NCI-H187 (cell line): ENCODE measurements at regions not wholly inside any gene's neighbourhood (a gene's known extent, or its start where the extent isn't known, plus 50 kb on each side); places are given as distances from the start of the nearest gene placed in this dataset.
"Not testable (repeated sequence)": the region's sequence is repeated elsewhere in the genome, so short reads cannot be mapped to it uniquely, and the experiment has no call there.

Source experiments
- DNase-seq, 2 experiments: peaks; one replicate each; lab custom pipeline; 2025; lab: John Stamatoyannopoulos, UW

DNA sequence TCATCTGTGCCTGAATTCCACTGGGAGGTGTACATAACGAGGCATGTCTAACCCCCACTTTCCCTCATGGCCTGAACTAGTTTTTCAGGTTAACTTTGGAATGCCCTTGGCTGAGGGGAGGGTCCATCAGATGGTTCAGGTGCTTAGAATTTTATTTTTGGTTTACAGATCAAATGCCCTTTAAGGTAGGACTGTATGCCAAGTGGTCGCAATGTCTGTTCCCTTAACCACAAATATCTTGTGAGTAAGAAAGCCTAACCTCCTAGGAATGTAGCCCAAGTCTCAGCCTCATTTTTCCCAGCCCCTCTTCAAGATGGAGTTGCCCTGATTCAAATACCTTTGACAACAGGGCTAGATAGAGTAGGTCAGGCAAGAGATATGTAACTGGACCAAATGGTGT, 78.4 kb downstream of the RNASET2 start:
- no peak for DNase-seq

DNA sequence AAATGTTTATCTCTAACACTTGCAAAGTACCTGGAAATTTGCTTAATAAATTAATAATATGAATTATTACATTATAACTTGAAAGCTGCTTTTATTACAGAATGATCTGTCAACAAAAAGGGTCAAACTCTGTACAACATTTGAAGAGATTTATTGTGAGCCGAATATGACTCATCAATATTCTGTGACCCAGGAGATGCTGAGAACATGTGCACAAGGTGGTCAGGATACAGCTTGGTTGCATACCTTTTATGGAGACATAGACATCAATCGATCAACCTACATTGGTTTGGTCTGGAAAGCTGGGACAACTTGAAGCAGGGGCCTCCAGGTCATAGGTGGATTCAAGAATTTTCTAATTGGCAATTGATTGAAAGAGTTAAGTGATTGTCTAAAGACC, 79.0 kb downstream of the RNASET2 start:
- no peak for DNase-seq

DNA sequence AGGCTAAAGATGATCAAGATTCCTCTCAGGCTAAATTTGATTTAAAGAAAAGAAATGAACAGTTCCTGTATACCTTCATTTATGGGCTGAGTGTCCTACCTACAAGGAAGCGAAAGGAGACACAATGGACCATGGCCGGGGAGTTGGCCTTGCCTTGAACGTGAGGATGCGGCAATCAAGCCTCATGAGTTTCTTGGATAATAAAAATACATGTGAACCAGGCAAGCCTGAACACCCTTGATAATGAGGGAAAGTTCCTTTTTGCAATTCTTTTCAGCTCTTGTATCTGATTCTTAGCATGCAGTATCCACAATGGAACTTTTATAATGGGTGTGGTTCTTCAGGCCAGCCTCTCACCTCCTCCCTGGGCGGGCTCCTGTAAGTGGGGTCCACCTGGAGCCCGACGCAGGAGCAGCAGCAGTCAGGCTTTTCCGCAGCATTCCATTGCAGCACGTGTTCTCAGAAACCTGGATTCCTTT, 83.8 kb downstream of the RNASET2 start:
- DNase-seq, result no peak

DNA sequence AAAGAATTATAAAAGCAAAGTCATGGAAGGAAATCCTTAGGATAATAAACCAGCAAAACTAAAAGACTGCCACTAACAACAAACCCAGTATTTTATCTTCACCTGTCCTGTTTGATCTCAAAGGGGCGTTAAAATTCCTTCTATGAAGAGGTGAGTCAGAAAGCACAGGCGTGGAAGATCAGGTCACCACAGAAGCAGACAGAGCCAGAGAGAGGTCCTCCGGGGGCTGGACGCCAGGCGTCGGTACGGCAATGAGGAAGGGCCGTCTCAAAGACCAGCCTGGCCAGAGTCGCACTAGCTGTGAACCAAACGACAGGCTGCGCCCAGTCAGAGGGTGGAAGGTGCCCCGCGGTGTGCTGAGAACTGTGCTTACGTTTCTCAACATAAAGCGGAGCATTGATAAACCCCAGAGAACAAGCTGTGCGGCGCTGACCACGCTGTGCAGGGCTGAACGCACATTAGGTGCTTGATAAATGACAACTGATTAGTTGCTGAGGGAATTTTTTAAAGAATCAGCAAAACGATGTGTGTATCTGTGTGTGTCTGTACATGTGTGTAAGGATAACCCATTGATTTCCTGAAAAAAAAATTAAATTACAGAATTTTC, 85.6 kb downstream of the RNASET2 start:
- DNase-seq, result no peak

DNA sequence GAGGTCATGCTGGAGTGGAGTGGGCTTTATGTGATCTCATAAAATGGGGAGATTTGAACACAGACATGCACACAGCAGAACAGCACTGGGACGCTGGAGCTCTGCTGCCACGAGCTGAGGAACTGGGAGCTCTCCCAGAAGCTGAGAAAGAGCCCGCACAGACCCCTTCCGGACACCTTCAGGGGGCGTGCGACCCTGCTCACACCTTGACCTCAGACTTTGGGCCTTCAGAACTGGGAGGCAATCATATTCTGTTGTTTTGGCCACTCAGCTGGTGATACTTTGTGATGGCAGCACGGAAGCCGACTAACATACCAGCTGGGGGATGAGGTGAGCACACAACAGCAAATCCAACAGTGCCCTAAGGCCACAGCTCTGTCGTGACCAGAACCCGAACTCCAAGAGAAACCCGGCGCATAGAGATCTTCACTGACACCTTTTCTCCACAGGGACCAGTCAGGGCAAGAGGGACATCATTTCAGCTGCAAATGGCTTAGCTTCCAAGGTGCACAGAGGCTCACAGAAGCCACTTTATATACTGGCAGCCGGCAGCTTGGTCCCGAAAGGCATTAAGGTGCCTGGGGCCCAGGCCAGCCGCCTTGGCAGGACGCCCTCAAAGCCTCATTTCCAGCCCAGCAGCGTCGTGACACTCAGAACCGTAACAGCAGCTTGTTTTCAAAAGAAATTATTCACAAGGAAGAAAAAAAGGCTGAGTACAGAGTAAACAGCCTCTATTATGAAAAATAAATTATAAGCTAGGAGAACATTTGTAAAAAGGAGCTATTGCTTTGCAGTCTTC, 89.3 kb downstream of the RNASET2 start:
- DNase-seq, result no peak

DNA sequence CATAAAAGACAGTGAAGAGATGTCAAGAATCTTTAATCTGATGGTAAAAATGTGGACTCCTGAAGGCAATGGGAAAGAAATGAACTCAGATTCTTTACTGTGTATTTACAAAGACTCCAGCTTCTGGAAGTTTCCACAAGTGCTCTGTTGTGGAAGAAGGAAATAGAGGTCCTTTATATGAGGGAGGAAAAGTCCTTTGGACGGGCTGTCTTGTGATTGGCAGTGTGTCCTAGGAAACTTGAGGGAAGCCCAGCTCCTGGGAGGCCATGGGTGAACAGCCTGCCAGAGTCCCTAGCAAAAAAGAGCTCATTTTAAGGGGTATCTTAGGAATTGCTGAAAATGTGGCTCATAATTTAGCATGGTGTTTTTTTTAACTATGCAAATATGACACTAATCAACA, 92.0 kb downstream of the RNASET2 start:
- no peak for DNase-seq

DNA sequence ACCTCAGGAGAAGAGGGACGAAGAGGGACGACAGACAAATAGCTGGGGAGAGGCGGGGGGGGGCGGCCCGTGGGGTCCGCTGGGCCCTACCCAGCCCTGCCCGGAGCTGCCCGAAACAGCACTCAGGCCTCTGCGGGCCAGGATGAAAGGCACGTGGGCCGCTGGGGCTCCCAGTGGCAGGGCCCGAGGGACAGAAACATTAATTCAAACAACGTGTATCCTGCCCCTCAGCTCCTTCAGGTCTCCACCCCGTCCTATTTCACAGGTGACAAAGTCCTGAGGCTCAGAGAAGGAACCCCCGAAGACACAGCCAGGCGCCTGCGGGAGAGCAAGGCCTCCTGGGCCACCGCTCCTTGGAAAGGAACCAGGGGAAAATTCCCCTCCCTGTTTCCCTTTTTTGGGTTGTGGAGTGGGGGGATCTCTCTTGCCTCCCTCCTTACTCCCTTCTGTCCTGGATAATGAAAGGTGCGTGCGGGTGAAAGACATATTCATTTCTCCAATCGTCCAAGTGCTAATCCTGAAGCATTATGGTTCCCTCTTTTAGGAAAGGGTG, 93.3 kb downstream of the RNASET2 start:
- no peak for DNase-seq

DNA sequence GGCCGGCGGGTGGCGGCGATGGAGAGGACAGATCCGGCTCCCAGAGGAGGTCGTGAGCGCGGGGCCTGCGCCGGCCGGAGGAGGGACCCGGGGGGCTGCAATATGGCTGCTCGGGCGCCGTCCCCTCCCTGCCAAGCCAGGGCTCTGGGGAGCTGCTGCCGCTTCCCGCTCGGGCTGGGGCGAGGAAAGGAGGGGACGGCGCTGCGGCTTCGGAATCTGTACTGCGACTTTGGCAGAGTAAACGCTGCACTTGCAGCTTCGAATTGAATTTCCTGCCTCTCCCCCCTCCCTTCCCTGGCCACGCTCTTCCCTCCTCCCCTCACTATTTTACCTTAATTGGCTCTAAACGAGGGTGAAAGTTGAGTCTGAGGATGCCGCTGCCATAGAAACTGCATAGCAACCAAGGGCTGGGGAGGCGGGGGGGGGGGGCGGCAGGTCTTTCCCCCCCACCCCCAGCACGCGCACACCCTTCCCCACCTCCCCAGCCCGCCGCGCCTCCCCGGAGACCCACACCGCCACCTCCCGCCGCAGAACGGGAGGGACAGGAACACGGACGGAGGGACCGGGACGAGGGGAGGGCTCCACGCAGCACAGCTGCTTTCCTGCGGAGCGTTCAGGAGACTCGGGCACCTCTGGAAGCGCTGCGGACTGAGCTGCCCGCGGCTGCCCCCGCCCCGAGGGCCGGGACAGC, 93.9 kb downstream of the RNASET2 start:
- no peak for DNase-seq

DNA sequence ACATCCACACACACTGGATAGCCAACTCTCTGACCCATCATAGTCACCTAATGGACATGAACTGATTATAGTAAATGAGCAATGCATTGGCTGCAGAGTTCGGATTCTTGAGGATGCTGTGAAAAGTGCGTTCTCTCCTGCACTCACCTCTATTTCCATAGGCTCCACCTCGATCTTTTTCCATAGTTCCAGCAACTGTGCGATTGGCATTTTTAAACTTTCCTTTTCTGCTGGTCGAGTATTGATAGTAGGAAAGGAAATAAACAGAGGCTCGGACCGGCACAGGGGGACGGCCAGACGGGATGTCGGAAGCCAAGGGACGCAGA, 94.4 kb downstream of the RNASET2 start:
- DNase-seq, result no peak

DNA sequence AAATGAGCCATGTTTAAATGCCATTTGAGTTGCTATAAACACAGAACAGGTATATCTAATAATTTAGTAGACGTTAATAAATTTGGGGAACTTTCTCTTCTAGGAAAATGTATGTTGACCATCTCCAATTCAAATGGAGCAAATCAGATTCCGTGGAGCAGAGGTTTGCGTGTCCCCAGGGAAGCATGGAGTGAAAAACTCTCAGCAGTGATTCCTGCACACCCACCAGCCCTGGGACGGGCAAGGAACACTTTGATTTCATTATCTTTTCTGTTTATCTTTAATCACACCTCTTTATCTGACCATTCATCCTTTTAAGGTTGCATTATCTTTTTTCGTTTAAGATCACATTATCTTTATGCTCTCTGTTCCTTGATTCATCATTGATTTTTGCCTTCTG, 95.0 kb downstream of the RNASET2 start:
- no peak for DNase-seq

DNA sequence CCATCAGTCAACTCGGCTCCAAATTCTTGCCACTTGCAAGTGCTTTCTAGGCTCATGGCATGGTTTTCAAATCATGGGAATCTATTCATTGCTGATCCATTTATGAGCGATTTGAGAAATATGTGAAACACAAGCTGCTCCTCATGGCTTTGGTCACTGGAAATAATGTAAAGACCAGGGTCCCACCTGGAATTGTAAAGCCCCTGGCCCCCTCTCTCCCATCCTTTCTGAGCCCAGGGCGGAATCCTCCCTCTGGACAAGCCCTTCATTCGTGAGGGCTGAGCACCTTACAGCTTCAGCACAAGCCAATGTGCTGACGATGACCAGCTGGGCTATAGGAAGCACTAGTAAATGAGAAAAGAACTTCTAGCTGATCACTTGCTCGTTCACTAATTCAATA, 96.0 kb downstream of the RNASET2 start:
- DNase-seq, result no peak

DNA sequence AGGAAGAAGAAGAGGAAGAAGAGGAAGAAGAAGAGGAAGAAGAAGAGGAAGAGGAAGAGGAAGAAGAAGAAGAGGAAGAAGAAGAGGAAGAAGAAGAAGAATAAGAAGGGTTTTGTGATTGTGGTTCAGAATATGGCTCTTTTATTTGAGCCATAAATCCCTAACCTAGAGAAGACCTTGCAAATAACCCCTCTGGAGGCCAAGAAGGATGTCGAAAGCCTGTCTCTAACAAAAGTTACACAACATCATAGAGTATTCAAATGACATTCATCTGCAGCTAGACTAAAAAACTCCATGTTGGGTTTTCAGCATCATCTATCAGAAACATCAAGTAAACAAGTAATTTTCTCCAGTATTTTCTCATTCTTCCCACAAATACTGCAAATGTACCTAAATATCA, 100.9 kb downstream of the RNASET2 start:
- no peak for DNase-seq

DNA sequence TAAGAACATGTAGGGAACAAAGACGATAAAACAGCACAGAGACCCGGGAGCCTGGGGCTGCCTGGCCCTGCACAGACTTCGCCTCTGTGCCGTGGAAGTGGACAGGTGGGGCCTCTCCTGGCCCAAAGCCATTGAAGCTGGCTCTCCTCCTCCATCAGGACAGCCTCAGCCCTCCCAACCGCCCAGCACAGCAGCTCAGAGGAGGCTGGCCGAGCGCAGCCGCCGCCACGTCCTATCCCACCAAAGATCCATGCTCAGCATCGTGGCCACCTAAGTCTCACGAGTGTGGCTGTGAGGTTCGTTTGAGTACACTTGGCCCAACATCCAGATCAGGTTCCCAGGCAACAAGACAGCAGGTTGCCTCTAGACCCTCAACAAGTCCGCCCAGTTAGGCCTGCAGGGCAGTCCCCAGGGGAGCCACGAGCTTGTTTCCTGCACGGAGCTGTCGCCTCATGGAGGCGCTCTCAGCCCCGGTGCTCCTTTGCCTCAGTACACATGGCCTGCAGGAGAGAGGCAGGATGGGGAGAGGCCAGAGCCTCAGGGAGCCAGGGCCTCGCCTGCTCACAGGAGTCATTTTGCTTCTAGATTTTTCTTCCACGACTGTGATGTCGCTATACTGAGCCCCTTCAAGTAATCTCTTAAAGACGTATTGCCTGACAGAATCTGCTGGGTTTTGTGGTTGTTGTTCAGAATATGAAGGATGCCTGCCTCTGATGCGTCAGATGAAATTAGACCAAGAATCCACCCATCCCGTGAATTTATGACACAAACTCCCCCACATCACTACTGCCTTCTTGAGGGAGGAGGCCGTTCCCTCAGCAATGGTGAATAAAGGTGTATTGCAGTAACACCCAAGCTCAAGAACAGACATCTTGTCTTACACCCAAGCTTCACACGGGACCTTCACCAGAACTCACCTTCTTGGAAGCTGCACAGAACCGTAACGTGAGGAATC, 102.7 kb downstream of the RNASET2 start:
- DNase-seq, result no peak

DNA sequence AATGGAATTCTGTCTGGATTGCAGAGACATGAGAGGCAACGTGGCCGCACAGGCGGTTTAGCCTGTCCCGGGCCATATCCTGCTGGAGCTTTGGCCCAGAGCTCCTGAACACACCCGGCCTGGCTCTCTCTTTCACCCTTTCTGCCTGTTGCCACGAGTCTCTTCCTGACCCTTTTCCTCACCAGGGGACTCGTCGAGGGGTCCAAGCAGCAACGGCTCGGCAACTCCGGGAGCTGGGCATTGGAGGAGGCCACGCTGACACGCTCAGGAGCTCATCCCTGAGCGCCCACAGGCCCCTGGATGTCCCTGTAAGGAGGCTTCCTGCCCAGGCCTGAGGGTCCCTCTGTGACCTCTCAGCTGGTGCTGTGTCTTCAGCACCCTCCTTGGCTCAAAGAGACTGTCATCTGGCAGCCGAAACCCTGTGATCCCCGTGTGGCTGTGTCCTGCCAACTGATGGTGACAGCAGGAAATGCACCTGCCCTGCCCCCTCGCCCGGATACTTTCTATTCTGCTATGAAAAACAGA, 103.8 kb downstream of the RNASET2 start:
- DNase-seq, result no peak

DNA sequence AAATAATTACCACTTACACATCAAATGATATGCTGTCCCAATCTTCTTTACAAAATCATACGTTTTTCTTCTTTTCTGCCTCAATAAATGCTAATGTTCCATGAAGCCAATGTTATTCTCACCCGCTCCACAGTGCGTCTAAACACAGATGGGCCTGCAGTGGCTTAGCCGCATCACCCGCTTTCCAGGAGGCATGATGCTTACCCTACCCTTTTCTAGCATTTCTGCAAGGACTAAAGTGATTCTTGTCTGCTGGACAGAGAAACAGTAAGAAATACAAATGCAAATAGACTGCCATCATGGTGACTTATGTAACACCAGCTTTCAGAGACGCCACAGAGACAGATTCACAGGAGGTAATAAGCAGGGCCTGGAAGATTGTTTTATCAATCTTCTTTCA, 104.4 kb downstream of the RNASET2 start:
- DNase-seq, result no peak

DNA sequence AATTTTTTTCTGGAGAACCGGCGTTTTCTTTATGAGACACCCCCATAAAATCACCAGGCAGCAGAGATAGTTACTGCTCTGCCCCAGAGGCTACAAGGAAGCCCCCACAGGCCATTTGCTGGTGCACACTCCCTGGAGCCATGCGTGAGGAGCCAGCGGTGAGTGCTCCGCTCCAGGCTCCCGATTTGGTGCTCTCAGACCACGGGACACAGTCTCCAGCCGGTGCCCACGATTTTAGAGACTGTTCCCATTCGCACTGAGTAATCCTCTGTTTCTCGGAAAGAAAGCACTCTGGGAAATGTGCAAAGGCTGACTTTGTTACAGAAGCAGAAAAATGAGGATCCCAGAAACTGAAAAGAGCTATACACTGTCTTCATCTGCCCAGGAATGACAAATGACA, 104.9 kb downstream of the RNASET2 start:
- DNase-seq, result no peak

DNA sequence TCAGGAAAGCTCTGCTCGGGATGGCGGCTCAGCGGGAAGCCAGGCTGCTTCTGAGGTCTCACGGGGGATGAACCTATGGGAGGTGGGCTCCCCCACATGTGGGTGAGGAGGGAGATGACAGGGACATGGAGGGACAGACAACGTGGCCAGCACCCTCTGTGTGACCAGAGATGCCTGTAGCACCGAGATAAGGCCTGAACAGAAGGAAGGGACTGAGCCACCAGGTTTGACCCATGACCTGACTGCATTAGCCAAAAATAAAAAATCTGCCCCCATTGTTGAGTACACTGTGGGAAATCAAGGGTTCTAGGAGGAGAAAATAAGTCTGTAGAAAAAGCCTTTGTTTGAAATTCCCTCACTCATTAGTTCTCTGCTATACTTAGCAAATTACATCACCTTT, 105.7 kb downstream of the RNASET2 start:
- DNase-seq, result no peak

DNA sequence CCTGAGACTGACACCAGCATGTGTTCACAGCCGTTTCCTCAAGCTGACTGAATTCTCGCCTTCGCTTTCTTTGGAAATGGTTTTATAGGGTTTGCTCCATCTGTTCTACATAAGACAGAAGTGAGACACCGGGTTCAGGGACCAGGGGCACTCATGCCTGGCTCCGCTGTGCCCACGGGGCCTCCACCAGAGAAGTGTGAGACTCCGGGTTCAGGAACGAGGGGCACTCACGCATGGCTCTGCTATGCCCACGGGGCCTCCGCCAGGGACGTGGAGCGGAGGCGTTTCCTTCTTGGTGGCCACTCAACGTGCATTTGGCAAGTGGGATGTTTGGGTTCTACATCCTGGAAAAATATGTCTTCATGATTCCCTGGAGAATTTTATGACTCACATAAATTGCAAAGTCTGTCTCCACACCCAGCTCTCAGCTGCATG, 106.6 kb downstream of the RNASET2 start:
- DNase-seq, result no peak

DNA sequence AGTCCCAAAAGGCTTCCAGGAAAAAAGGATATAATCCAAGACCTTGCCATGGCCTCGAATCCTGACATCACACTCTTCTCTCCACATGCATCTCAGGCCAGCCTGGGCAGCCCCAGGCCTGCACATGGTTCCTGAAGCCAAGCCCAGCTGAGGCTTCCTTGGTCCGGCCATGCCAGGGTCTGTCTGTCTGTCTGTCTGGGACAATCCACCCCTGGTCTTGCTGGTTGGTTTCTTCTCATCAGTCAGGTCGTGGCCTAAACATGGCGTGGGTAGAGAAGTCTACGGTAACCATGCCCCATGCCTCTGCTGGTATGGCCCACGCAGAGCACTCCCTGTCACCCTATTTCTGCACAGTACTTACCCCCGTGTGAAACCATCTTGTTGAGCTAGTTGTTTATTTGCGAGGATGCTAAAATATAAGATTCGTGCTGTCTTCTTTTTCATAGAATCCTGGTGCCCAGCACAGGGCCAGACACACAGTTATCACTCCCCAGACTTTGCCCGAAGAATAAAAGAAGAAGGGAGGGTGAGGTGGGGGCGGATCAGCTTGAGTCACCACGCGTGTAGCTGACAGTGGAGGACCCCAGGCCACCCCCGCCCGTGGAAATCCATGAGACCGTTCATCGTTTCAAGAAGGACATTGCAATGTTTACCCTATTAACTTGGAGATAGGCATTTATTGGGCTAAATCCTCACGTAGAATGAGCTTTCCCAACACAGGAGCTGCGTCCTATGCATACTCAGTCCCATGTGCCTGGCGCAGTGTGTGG, 107.2 kb downstream of the RNASET2 start:
- no peak for DNase-seq

DNA sequence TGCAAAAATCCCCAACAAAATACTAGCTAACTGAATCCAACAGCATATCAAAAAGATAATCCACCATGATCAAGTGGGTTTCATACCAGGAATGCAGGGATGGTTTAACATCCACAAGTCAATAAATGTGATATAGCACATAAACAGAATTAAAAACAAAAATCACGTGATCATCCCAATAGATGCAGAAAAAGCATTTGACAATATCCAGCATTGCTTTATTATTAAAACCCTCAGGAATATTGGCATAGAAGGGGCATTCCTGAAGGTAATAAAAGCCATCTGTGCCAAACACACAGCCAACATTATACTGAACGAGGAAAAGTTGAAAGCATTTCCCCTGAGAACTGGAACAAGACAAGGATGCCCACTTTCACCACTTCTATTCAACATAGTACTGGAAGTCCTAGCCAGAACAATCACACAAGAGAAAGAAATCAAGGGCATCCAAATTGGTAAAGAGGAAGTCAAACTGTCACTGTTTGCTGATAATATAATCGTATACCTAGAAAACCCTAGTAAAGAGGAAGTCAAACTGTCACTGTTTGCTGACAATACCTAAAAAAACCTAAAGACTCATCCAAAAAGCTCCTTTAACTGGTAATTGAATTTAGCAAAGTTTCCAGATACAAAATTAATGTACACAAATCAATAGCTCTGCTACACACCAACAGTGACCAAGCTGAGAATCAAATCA, 109.8 kb downstream of the RNASET2 start:
- not testable (repeated sequence) for DNase-seq
